Neuronal stem cell (in vitro differentiated cells): ENCODE measurements at regions not wholly inside any gene's neighbourhood (a gene's known extent, or its start where the extent isn't known, plus 50 kb on each side); places are given as distances from the start of the nearest gene placed in this dataset.
"Not testable (repeated sequence)": the region's sequence is repeated elsewhere in the genome, so short reads cannot be mapped to it uniquely, and the experiment has no call there.

Experiments used
- DNase-seq: peaks from one replicate; pipeline ENCODE4 v3.0.0-alpha.2; 2013; ENCODE audit warnings: low spot score
- H2AFZ ChIP-seq: one replicate; pipeline ENCODE4 v1.6.1; 2013; ENCODE audit warnings: mild to moderate bottlenecking, low read length, inconsistent platforms
- H2AK5ac ChIP-seq: 2 replicates; pipeline ENCODE4 v1.6.1; 2013; ENCODE audit warnings: low read depth, mild to moderate bottlenecking, inconsistent platforms, low read length, moderate library complexity, mixed read lengths
- H2BK120ac ChIP-seq: 2 replicates; pipeline ENCODE4 v1.6.1; 2013; ENCODE audit warnings: low read depth, mild to moderate bottlenecking, inconsistent platforms, low read length, moderate library complexity, mixed read lengths
- H2BK12ac ChIP-seq: one replicate; pipeline ENCODE4 v1.6.1; 2013; ENCODE audit warnings: low read length, inconsistent platforms
- H2BK15ac ChIP-seq: 2 replicates; pipeline ENCODE4 v1.6.1; 2013; ENCODE audit warnings: mild to moderate bottlenecking, low read length, inconsistent platforms, mixed read lengths
- H2BK5ac ChIP-seq: one replicate; pipeline ENCODE4 v1.6.1; 2013; ENCODE audit warnings: inconsistent platforms, mild to moderate bottlenecking, low read length, moderate library complexity
- H3K14ac ChIP-seq: one replicate; pipeline ENCODE4 v1.6.1; 2013; ENCODE audit warnings: low read length, inconsistent platforms
- H3K18ac ChIP-seq: 2 replicates; pipeline ENCODE4 v1.6.1; 2013; ENCODE audit warnings: low read length, inconsistent platforms
- H3K23ac ChIP-seq: 2 replicates; pipeline ENCODE4 v1.6.1; 2013; ENCODE audit warnings: low read depth, mild to moderate bottlenecking, mixed read lengths, low read length, inconsistent platforms; ENCODE audit not compliant: poor library complexity
- H3K27ac ChIP-seq: replicated peaks from 3 replicates; pipeline ENCODE4 v1.5.1; 2013; ENCODE audit warnings: low read length, inconsistent platforms
- H3K27me3 ChIP-seq, 3 experiments: 2 replicates each; pipeline ENCODE4 v1.6.1; 2013; ENCODE audit warnings: low read length in 3 of 3, mild to moderate bottlenecking in 2 of 3, inconsistent platforms in 1 of 3, low read depth in 1 of 3, mixed read lengths in 1 of 3, moderate library complexity in 1 of 3; ENCODE audit not compliant: control insufficient read depth in 3 of 3, insufficient read depth in 3 of 3
- H3K36me3 ChIP-seq, 2 donors: replicated peaks in 1 of 2; 2 replicates each; pipeline ENCODE4 v1.6.1; 2013; ENCODE audit warnings: low read length in 2 of 2; ENCODE audit not compliant: control insufficient read depth in 2 of 2, insufficient read depth in 2 of 2
- H3K4ac ChIP-seq: 2 replicates; pipeline ENCODE4 v1.6.1; 2013; ENCODE audit warnings: inconsistent platforms, mild to moderate bottlenecking, low read length, moderate library complexity
- H3K4me1 ChIP-seq, 2 donors: 1 replicate in 1 of 2; 2 replicates in 1 of 2; pipeline ENCODE4 v1.6.1; 2013; ENCODE audit warnings: low read length in 2 of 2, low read depth in 1 of 2; ENCODE audit not compliant: control insufficient read depth in 2 of 2, insufficient read depth in 1 of 2
- H3K4me2 ChIP-seq: one replicate; pipeline ENCODE4 v1.6.1; 2013; ENCODE audit warnings: mild to moderate bottlenecking, low read length, inconsistent platforms; ENCODE audit not compliant: insufficient read depth, poor library complexity, severe bottlenecking
- H3K4me3 ChIP-seq, 2 donors: 2 replicates each; pipeline ENCODE4 v1.5.1; 2013; ENCODE audit warnings: low read length in 2 of 2, mild to moderate bottlenecking in 2 of 2, inconsistent platforms in 1 of 2, moderate library complexity in 1 of 2
- H3K79me1 ChIP-seq: one replicate; pipeline ENCODE4 v1.6.1; 2013; ENCODE audit warnings: low read depth, mild to moderate bottlenecking, inconsistent platforms, low read length, moderate library complexity
- H3K9ac ChIP-seq: one replicate; pipeline ENCODE4 v1.6.1; 2013; ENCODE audit warnings: mild to moderate bottlenecking, low read depth, low read length, inconsistent platforms; ENCODE audit not compliant: poor library complexity
- H3K9me3 ChIP-seq, 2 donors: replicated peaks in 1 of 2; 2 replicates each; pipeline versions ENCODE3 to v1.6.1; 2013; ENCODE audit warnings: low read length in 2 of 2, mild to moderate bottlenecking in 2 of 2, inconsistent platforms in 1 of 2, low read depth in 1 of 2, mixed read lengths in 1 of 2, moderate library complexity in 1 of 2; ENCODE audit not compliant: control insufficient read depth in 2 of 2, insufficient read depth in 1 of 2
- H4K8ac ChIP-seq: one replicate; pipeline ENCODE4 v1.6.1; 2013; ENCODE audit warnings: low read depth, mild to moderate bottlenecking, inconsistent platforms, low read length, moderate library complexity
- H4K91ac ChIP-seq: one replicate; pipeline ENCODE4 v1.6.1; 2013; ENCODE audit warnings: low read length, low read depth, mild to moderate bottlenecking, inconsistent platforms; ENCODE audit not compliant: poor library complexity
- WGBS, 2 donors: extraction: QIAGEN DNeasy Blood & Tissue Kit; methylation state at CpG; one replicate each; pipeline ENCODE4 v1.1.7; 2013; ENCODE audit warnings: missing lambda C conversion rate in 2 of 2, mixed read lengths in 1 of 2; ENCODE audit not compliant: insufficient read length in 2 of 2, insufficient replicate concordance in 1 of 2; ENCODE audit errors: extremely low coverage in 2 of 2; 5-methylcytosine and 5-hydroxymethylcytosine counted together

- not testable (repeated sequence) for H2BK5ac ChIP-seq, H3K9ac ChIP-seq, H4K8ac ChIP-seq, DNase-seq, H2BK15ac ChIP-seq, H3K9me3 ChIP-seq, H3K79me1 ChIP-seq, H2AK5ac ChIP-seq, H2BK12ac ChIP-seq, H2AFZ ChIP-seq, H3K23ac ChIP-seq, H2BK120ac ChIP-seq, H3K27ac ChIP-seq, H3K27me3 ChIP-seq, H3K4me1 ChIP-seq, H4K91ac ChIP-seq, H3K4me3 ChIP-seq, H3K4me2 ChIP-seq, H3K14ac ChIP-seq, H3K18ac ChIP-seq, H3K4ac ChIP-seq, H3K36me3 ChIP-seq
- WGBS, 2 donors = no CpG with 5 or more reads among the region's 2 CpGs
Observed at GRCh38 chr3:81051133-81051532, 710.3 kb downstream of the GBE1 start.

DNA sequence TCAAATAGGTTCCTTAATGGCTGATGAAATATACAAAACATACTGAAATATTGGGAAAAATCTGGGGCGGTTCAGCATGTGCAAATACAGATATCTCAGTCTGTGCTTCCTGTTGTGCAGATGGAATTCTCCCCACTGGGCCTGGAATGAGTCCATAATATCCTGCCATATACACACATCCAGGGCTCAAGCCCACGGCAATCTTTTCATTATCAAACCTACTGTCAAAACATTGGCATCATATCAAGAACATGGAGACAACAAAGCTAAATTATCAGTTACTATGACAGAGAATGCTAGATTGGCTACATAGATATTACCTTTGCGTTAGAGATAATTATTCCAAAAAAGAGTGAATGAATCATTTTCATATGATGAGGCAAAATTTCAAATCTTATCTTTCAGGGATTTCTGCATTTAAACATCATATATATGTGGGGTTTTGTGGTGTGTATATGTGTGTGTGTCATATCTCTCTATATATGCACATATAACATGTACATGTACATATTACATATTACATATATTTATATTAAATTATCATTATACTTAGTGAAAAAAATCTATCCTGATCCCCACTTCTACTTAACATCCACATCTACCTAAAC, 713.3 kb downstream of the GBE1 start:
- H2AFZ ChIP-seq = no peak overlapping the region
- H2AK5ac ChIP-seq = no peak overlapping the region
- no peak for DNase-seq
- H3K27me3 ChIP-seq = no peaks in the 10 kb centered on the region
- no peak overlapping the region for H3K23ac ChIP-seq
- no peak overlapping the region for H3K4me2 ChIP-seq
- no peak overlapping the region for H3K14ac ChIP-seq
- no CpG with 5 or more reads among the region's 3 CpGs for WGBS, 2 donors
- H4K91ac ChIP-seq = no peak overlapping the region
- no peak overlapping the region for H3K18ac ChIP-seq
- H2BK12ac ChIP-seq = no peak overlapping the region
- H2BK5ac ChIP-seq = no peak overlapping the region
- H3K36me3 ChIP-seq = no peaks in the 10 kb centered on the region
- no peak overlapping the region for H4K8ac ChIP-seq
- H3K27ac ChIP-seq = no peak overlapping the region
- no peaks in the 10 kb centered on the region for H3K9me3 ChIP-seq
- no peaks in the 10 kb centered on the region for H3K4me1 ChIP-seq
- H3K4ac ChIP-seq = no peak overlapping the region
- no peak overlapping the region for H2BK15ac ChIP-seq
- H2BK120ac ChIP-seq = no peak overlapping the region
- no peak overlapping the region for H3K9ac ChIP-seq
- no peaks in the 10 kb centered on the region for H3K79me1 ChIP-seq
- no peak overlapping the region for H3K4me3 ChIP-seq

DNA sequence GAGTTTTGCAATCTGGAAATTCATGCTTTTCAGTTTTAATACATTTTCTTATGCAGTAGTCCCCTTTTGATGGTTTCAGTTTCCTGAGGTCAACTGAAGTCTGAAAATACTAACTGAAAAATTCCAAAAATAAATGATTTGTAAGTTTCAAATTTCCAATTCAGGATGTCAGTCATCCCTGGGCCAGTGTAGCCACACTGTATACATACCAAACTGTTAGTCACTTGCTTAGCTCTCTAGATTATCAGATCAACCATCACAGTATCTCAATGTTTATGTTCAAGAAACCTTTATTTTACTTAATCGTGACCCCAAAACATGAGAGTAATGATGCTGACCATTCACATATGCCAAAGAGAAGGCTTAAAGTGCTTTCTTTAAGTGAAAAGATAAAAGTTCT, 715.5 kb downstream of the GBE1 start:
- Histone ChIP-seq H3K14ac (no peak overlapping the region), H2BK120ac (no peak overlapping the region), H3K23ac (no peak overlapping the region), H2AK5ac (no peak overlapping the region), H3K27me3 (no peaks in the 10 kb centered on the region), H3K4me1 (no peaks in the 10 kb centered on the region), H3K4me3 (no peak overlapping the region), H3K4ac (no peak overlapping the region), H3K4me2 (no peak overlapping the region), H3K27ac (no peak overlapping the region), H2BK12ac (no peak overlapping the region), H3K9me3 (no peaks in the 10 kb centered on the region), H2BK5ac (no peak overlapping the region), H3K36me3 (no peaks in the 10 kb centered on the region), H3K9ac (no peak overlapping the region), H4K91ac (no peak overlapping the region), H4K8ac (no peak overlapping the region), H3K79me1 (no peaks in the 10 kb centered on the region), H3K18ac (no peak overlapping the region), H2BK15ac (no peak overlapping the region), H2AFZ (no peak overlapping the region)
- no CpG with 5 or more reads among the region's 1 CpG for WGBS, 2 donors
- no peak for DNase-seq

- Histone ChIP-seq H3K9me3 (no peaks in the 10 kb centered on the region), H3K27me3 (no peaks in the 10 kb centered on the region), H3K4me1 (no peaks in the 10 kb centered on the region), H3K23ac (no peak overlapping the region), H2AFZ (no peak overlapping the region), H3K18ac (no peak overlapping the region), H2AK5ac (no peak overlapping the region), H3K14ac (no peak overlapping the region), H4K8ac (no peak overlapping the region), H2BK120ac (no peak overlapping the region), H2BK5ac (no peak overlapping the region), H3K79me1 (no peaks in the 10 kb centered on the region), H3K27ac (no peak overlapping the region), H3K4me3 (no peak overlapping the region), H3K36me3 (no peaks in the 10 kb centered on the region), H2BK15ac (no peak overlapping the region), H3K4me2 (no peak overlapping the region), H4K91ac (no peak overlapping the region), H3K4ac (no peak overlapping the region), H3K9ac (no peak overlapping the region), H2BK12ac (no peak overlapping the region)
- no peak for DNase-seq
- WGBS, 2 donors = no CpG with 5 or more reads among the region's 2 CpGs
Observed at GRCh38 chr3:81045246-81045645, 716.2 kb downstream of the GBE1 start.
